ENCODE measurements at regions not wholly inside any gene's neighbourhood (a gene's known extent, or its start where the extent isn't known, plus 50 kb on each side); places are given as distances from the start of the nearest gene placed in this dataset.

DNA sequence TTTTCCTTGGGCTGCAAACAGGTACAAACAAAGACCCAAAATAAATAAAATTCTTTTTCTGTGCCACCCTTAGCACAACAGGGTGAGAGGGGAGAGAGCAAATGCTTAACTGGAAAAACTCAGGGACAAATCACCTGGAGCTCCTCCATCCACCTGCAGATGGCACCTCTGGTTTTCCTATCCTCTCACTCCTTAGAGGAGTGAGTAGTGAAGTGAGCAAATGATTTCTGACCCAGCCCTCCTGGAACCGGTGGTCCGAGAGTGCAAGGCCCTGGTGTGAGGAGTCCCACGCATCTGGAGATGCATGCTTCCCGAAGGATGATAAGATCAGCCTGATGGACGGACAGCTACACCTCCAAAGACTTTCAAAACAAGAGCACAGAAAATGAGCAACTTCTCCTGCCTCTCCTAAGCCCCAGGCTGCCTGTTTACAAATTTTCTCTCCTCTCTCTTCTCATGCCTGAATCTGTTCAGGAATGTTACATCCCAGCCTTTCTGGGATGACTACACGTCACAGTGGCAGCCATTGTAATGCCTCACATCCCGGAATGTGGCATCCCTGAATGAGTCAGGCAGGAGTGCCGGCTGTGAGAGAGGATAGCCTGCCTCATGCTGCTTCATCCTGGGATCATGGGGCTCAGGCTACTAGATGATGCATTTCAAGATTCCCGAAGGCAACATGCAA, 86.4 kb downstream of the ADRB2 start (continued):
- TF ChIP-seq CHD2 (IDR thresholded peaks at IDR 0.05; ENCODE audit: low read length, partially characterized antibody) (no peak), IRF3 (IDR thresholded peaks at IDR 0.05; ENCODE audit: low read depth, low read length) (no peak), EZH2phosphoT487 (IDR thresholded peaks at IDR 0.05; ENCODE audit: borderline replicate concordance, low read depth) (no peak), NRF1 (IDR thresholded peaks at IDR 0.05; ENCODE audit: low read depth, low read length) (no peak), SIN3A (IDR thresholded peaks at IDR 0.05; ENCODE audit: borderline replicate concordance, low read depth, low read length) (0 out of 2 replicates have a peak, but pooled peaks have one; percentile 21), ZBTB33 (IDR thresholded peaks at IDR 0.05; ENCODE audit: borderline replicate concordance, low read depth) (no peak), RCOR1 (IDR thresholded peaks at IDR 0.05; ENCODE audit: low read length) (no peak)

DNA sequence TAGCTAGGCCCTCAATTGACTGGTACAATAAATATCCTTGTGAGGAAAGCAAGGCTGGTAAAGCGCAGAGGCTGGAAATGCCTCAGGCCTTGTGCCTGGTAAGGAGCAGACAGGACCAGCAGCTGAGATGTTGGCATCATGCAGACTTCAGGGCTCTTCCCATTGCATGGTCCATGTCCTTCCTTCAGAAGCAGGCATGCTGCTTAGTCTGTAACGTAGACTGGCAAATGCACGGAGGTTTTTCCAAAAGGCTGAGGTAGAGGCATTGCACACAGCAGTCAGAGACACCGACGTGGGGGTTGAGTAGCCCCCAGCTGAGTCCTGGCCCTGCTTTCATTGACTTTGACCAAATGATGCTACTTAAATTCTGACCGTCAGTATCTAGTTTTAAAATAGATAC, 87.1 kb downstream of the ADRB2 start:
- POLR2A ChIA-PET, result no interaction called here
- no peaks in the 10 kb centered on the region for H3K27me3 ChIP-seq (ENCODE audit: insufficient read depth)
- H3K36me3 ChIP-seq (replicated peaks in 1 of 2; ENCODE audit: control insufficient read depth in 1 of 2, insufficient read depth in 2 of 2, low read length in 1 of 2), result no peaks in the 10 kb centered on the region
- no peaks in the 10 kb centered on the region for H3K79me2 ChIP-seq (ENCODE audit: insufficient read depth)
- peak overlapping the region; percentile 28 to 96; a peak in 3 of 4 replicates for H3K27ac ChIP-seq (ENCODE audit: low read depth in 2 of 2, low read length in 1 of 2)
- DNase-seq, result no peak
- H3F3A ChIP-seq (replicated peaks; ENCODE audit: insufficient read depth), result peaks cover 36% of the 10 kb centered on the region
- H3K9me2 ChIP-seq, result no peaks in the 10 kb centered on the region
- peak overlapping the region; percentile 70 for H3K4me2 ChIP-seq
- H3K9ac ChIP-seq, result peak overlapping the region; percentile 77
- peak overlapping the region; percentile 65; the same call in 1 of the 2 replicates for H2AFZ ChIP-seq (ENCODE audit: low read depth)
- no peak overlapping the region for H3K4me3 ChIP-seq (ENCODE audit: low read depth in 2 of 2, low read length in 1 of 2)
- CTCF ChIA-PET, result interaction anchor here (0.7 to 2.1 kb wide), 6 partner anchors 14 to 201 kb away, joined by 3 to 6 read pairs (median 5); no protein-coding TSS in a partner anchor
- no peaks in the 10 kb centered on the region for H4K20me1 ChIP-seq (ENCODE audit: insufficient read depth)
- H3K9me3 ChIP-seq, result no peaks in the 10 kb centered on the region
- peaks cover 0 to 34% of the 10 kb centered on the region in 2 experiments; a peak in 3 of 4 replicates for H3K4me1 ChIP-seq (ENCODE audit: control insufficient read depth in 1 of 2, insufficient read depth in 2 of 2, low read depth in 1 of 2, low read length in 1 of 2)
- 70% methylated on average over 6 of the region's 6 CpGs for WGBS (ENCODE audit: low lambda C conversion rate)
- no peak for TF ChIP-seq MEF2A (IDR thresholded peaks at IDR 0.05; ENCODE audit: borderline replicate concordance, low read depth)
- no peak for TF ChIP-seq REST (IDR thresholded peaks at IDR 0.05; ENCODE audit: low read depth, low read length)
- no peak for TF ChIP-seq RFX5 (IDR thresholded peaks at IDR 0.05; ENCODE audit: low read length)
- no peak for TF ChIP-seq USF2 (IDR thresholded peaks at IDR 0.05; ENCODE audit: borderline replicate concordance, low read depth, low read length)
- no peak for TF ChIP-seq NRF1 (IDR thresholded peaks at IDR 0.05; ENCODE audit: low read depth, low read length)
- TF ChIP-seq IRF3 (IDR thresholded peaks at IDR 0.05; ENCODE audit: low read depth, low read length), result no peak
- TF ChIP-seq EP300 (IDR thresholded peaks at IDR 0.05; ENCODE audit: borderline replicate concordance in 1 of 2, low read depth in 1 of 2, low read length in 1 of 2), result no peak
- TF ChIP-seq SMC3 (IDR thresholded peaks at IDR 0.05; ENCODE audit: low read depth, low read length), result no peak
- TF ChIP-seq ZBTB33 (IDR thresholded peaks at IDR 0.05; ENCODE audit: borderline replicate concordance, low read depth), result no peak
- no peak for TF ChIP-seq FOSL2 (IDR thresholded peaks at IDR 0.05; ENCODE audit: borderline replicate concordance, low read depth)
- TF ChIP-seq USF1 (IDR thresholded peaks at IDR 0.05; ENCODE audit: borderline replicate concordance, low read depth), result no peak
- no peak for TF ChIP-seq ELF1 (IDR thresholded peaks at IDR 0.05)
